Right forelimb (tissue), 1 donor: ENCODE measurements at regions not wholly inside any gene's neighbourhood (a gene's known extent, or its start where the extent isn't known, plus 50 kb on each side); places are given as distances from the start of the nearest gene placed in this dataset.
A peak's percentile ranks its signal among the peaks of the same experiment; 100 is the strongest.
"Not testable (repeated sequence)": the region's sequence is repeated elsewhere in the genome, so short reads cannot be mapped to it uniquely, and the experiment has no call there.

ENCODE experiments used
- DNase-seq: peaks from one replicate; pipeline ENCODE4 v3.0.0-alpha.2; 2018

DNA sequence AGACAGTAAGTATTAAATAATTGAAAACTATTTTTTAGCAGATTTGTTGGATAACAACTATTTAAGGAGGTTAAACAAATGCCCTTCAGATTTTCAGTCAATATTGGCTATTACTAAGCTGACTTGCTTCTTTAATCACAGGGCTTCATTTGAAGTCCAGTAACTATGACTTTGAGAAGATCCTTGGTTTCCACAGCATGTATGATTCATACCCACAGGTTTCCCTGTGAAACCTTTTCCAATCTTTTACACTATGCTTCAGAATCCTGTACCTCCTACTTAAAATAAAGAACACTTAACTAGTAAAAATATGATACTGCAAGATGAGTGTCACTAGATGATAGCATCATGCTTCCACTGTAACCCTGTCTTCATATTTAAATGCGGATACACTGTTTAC, 211.9 kb downstream of the SPATA31A1 start:
- not testable (repeated sequence) for DNase-seq

DNA sequence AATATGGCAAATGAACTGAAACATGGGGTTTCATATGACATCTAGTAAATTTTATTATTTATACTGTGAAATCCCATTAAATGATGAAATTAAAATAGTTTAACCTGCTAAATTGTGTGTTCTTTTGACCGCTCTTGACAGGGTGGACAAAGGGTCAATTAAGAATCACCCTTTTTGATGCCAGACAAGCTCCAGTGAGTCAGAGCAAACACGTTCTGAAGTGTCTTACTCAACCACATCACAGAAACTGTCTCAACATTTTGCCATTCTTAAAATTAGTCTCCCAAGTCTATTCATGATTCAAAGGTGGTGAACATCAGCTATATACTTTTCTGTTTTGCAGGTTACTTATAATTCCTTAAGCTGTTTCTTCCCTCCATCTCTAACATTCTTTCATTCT, 213.4 kb downstream of the SPATA31A1 start:
- DNase-seq: not testable (repeated sequence)

DNA sequence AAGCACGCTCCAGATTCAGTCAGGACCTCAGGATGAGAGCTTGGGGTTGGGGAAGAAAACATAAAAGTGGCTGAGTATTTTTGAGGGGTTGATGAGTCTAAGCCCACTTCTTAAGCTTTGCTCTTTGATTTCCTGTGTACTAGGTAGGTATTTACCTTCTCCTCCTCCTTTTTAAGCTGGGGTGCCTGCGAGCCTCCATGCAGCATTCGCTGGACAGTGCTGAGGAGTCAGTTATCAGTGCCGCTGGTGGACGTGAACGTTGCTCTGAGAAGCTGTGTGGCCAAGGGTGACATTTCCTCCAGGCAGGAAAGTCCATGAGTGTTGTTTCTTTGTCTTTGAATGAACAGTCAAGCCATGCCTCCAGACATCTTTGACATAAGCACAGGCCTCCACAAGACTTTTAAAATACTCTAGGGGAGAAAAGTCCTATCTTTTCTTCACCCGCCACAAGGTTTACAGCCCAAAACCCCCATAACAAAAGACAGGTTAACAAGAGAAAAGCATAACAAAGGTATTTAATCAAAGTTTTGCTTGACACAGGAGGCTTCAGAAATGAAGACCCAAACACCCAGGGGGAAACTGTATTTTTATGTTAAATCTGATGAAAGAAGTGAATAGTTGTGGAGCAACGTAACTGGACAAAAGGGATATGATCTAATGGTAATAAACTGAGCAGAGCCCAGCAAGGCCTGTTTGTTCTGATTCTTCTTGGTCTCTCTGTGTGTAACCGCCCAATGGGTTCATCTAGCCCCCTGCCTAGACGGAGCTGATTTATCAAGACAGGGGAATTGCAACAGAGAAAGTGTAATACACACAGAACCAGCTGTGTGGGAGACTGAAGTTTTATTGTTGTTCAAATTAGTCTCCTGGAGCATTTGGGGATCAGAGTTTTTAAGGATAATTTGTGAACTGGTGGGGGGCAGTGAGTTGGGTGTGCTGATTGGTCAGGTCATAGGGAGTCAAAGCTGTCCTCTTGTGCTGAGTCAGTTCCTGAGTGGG, 217.9 kb downstream of the SPATA31A1 start:
- DNase-seq: not testable (repeated sequence)

DNA sequence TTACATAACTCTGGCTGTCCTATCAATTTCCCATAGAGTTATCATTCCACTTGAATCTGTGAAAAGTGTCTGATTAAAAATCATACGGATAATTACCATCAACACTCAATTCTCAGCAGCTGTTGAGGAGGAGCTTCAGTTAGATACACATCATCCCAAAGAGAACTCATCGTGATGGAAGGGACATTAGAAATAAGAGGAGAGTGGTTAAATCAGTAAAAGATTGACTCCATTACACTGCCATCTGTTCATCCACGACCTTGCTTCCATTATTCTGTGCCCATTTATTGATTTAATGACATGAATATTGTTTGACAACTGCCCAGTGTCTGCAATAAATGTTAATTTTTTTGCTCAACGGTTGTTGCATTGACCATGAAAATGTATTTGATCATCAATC, 223.5 kb downstream of the SPATA31A1 start:
- DNase-seq: not testable (repeated sequence)

DNA sequence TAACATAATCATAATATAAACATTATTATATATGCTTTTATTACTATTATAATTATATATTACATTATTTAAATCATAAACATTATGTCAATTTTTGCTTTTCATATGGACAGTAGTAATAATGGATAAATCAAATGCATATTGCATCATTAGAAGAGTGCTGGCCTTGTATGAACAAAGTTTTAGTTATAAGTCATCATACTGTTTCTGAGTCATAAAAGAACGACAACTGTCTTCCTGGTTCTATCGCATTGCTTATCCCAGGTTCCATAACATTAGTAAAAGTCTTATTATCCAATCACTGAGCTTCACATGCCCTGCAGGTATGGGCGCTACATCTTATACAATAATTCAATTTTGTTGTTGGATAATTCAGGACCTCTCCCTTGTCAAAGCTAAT, 225.8 kb downstream of the SPATA31A1 start:
- DNase-seq: not testable (repeated sequence)

DNA sequence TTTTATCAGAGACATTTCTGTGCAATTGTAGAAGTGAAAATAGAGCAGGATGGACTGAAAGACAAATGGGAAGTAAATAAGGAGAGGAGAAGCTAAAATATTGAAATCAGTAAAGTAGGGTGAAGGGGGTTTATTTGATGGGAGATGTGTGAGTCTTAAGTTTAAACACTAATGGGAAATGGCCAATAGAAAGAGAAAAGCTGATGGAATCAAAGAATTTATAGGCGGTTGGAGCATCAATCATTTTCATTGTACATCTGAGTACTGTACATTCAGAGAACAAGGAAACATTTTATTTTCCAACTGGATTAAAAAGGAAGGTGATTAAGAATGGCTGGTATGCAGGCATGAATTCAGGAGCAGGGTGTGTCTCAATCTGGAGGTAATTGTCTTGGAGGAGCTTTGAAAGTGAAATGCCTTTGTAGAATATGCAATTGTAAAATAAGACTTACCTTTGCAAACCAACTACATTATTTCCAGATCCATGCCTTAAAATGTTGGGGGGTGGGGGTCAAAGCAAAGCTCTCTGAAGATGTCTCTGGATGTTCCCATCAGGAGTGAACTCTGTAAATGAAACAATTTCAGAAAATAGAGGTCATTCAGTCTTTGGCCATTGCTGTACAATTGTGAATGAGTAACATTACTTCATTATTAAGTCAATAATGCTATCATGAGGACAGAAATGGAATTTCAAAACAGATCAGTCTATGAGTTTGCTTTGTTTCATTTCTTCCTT, 227.4 kb downstream of the SPATA31A1 start:
- not testable (repeated sequence) for DNase-seq

DNA sequence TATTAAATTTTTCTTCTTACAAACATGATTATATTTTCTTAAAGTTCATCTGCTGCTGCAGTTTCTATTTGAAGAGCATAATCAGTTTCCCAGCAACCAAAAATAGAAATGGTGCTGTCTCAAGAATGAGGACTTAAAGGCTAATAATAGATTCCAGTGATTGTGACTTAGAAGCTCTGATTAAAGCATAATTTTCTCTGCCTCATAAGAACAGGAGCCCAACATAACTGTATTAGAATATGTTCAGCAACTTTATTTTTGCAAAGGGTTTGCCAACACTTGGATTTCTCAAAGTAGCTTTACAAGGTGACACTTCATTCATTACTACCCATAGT, 227.9 kb downstream of the SPATA31A1 start:
- DNase-seq: not testable (repeated sequence)

DNA sequence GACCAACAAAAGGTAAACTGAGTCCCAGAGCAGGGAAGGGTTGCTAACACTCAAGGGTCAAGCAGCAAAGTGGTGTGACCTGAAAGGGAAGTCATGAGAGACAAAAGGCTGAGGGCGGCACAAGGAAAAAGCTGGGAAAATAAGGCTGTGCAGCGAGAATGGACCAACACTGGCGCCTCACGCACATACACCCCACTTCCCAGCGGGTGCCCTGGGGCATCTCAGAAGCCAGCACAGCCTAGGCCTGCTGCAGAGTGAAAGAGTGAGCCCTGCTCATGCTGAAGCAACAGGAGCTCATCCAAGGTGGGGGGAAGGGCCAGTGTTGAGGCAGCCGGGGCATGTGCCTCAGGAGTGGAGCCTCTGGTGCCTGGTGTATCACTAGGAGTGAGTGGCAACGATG, 229.8 kb downstream of the SPATA31A1 start:
- DNase-seq: not testable (repeated sequence)

DNA sequence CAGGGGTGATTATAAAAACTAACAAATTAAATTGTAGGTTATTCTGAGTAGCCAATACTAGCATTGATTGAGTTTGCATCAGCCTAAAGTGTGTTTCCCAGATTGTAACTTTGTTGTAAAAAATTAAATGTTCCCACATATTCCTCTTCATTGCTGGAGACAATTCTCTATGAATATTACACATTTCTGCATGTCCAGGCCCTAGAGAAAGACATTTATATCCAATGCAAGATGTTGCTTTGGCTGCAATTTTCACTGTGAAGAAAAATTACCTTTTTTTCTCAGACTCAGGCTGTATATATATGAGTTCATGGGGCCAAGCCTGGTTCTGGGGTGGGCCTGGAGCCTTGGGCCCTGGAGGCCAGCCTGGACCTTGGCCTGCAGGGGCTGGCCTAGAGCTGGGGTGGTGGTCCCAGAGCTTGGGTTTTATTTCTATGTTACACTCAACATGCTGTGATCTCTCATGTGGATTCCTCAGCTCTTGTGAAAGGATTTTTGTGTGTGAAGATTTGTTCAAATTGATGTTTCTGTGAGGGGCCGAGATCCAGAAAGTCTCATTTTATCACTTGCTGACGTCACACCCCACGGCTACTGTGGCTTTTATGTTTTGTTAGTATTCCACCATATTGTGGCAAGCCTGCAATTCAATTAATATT, 232.5 kb downstream of the SPATA31A1 start:
- no peak for DNase-seq

DNA sequence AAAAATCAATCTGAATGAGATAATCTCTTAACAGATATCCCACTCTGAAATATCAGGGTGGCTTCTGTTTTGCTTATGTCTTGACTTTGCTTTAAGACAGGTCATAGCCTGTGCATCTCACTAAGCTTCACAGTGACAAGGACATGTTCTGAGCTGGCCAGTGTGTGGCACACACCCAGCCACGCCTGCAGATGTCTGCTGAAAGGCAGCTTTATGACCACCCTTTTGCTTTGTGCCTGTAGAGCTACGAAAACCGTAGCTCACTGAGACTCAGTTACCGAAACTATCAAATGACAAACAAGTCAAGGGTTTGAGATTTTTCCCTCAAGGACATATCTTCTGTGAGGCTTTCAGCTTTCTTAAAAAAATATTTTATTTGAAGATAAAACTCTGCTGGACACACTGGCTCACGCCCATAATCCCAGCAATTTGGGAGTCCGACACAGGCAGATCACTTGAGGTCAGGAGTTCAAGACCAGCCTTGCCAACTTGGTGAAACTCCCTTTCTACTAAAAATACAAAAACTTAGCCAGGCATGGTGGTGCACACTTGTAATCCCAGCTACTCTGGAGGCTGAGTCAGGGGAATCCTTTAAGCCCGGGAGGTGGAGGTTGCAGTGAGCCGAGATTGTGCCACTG, 233.2 kb downstream of the SPATA31A1 start:
- peak; percentile 34 for DNase-seq

DNA sequence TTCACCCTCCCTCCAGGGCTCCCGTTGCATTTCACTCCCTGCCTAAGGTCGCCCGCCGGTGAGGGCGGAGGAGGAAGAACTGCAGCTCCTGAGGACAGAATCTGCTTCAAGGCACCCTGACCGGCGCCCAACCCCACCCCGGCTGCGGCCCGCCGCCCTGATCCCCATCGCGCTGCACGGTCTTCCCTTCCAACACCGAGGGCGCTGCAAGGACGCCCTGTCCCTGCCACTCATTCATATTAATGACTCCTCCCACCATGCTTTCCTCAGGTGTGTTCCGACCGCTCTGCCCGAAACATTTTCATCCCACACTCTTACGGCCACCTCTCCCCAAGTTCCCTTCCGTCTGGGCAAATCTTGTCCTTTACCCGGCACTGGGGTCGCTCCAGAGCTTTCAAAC, 248.6 kb downstream of the SPATA31A1 start:
- not testable (repeated sequence) for DNase-seq

DNA sequence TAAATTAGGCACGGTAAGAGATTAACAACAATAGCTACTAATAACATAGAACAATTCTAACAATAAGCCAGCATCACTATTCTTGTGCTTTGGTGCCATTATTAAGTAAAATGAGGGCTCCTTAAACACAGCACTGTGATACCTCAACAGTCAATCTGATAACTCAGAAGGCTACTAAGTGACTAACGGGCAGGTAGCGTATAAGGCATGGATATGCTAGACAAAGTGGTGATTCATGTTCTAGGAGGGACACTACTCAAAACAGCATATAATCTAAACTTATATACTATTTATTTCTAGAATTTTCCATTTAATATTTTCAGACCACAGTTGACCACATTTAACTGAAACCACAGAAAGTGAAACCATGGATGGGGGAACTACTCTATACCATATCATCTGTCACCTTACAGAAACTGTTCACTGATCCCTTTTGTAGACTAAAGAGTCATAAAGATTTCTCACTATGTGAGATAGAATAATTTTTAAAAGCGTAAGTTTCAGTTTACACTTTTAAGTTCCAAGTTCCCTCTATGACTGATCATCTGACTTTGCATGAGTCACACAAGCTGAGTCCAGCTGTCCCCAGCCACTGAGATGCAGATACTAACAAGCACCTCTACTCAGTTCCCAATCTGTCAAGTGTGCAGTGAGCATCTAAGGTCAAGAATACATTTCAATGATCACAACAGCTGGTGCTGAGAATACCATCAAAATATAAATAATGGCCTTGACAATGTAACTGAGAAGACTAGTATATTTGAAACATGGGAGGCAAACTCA, 256.2 kb downstream of the SPATA31A1 start:
- DNase-seq: not testable (repeated sequence)

DNA sequence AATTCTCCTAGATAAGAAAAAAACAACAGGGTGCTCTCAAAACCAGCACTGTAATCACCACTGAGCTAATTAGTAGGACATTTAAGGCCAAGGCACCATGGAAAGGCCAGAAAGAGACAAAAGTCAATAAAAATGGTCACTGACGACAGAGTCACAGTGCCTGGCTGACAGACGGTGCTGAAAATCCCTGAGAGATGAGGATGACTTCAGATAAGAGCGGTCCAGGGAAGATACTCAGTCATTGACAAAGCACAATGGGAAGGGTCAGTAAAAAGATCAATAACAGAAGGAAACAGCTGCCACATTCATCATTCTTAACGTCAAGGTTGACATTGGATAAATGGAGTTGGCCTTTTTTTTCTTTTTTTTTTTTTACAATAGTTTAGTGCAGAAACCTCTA, 261.0 kb downstream of the SPATA31A1 start:
- not testable (repeated sequence) for DNase-seq

DNA sequence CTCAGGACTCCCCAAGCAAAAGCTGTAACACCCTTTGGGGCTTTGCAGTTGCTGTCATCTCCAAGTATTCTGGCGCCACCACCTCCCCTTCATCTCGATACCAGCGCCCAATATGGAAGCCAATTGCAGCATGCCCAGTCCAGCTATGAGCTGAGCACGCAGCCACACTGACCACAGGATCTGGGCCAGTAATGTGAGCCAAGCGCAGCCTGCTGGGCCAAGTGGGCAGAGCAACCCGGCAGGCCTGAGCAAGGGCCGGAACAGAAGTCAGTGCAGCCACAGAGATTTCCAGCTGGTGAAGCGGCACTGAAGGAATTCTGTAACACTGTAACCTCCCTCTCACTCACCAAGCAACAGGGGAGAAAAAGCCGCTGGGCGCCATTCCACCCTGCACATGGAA, 268.6 kb downstream of the SPATA31A1 start:
- DNase-seq: not testable (repeated sequence)

DNA sequence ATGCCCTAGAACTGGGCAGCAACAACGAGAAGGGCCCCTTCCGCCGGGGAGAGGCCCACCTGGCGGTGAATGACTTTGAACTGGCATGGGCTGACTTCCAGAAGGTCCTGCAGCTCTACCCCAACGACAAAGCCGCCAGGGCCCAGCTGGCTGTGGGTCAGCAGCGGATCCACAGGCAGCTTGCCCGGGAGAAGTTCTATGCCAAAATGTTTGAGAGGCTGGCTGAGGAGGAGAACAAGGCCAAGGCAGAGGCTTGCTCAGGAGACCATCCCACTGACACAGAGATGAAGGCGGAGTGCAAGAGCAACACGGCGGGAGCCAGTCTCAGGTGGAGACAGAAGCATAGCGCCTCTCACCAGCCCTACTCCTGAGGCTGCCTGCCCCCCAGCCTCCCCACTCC, 276.6 kb downstream of the SPATA31A1 start:
- not testable (repeated sequence) for DNase-seq

DNA sequence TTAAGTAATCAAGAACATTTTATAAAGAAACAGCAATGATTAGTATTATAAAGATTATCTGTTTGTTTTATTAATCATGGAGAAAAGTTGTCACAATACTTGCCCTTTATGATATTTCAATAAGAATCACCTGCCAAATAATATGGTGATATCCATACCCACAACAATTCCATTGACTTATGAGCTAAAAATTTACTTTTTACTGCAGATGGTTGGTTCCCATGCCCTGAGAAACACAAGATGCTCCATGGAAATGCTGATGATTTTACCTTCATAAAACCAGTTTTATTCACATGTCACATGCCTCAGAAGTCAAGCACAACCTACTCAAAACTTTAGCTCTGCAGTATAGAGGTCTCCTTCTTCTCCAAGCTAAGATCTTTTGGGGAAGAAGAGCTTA, 293.6 kb downstream of the SPATA31A1 start:
- not testable (repeated sequence) for DNase-seq

DNA sequence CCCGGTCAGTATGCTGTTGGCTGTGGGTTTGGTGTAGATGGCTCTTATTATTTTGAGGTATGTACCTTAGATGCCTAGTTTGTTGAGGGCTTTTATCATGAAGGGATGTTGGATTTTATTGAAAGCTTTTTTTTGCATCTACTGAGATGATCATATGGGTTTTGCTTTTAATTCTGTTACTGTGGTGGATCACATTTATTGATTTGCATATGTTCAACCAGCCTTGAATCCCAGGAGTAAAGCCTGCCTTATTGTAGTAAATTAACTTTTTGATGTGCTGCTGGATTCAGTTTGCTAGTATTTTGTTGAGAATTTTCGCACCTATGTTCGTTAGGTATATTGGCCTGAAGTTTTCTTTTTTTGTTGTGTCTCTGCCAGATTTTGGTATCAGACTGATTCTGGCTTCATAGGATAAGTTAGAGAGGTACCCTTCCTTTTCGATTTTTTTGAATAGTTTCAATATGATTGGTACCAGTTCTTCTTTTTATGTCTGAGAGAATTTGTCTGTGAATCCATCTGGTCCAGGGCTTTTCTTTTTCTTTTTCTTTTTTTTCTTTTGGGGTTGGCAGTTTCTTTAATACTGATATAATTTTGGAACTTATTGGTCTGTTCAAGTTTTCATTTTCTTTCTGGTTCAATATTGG, 301.6 kb downstream of the SPATA31A1 start:
- DNase-seq: not testable (repeated sequence)

DNA sequence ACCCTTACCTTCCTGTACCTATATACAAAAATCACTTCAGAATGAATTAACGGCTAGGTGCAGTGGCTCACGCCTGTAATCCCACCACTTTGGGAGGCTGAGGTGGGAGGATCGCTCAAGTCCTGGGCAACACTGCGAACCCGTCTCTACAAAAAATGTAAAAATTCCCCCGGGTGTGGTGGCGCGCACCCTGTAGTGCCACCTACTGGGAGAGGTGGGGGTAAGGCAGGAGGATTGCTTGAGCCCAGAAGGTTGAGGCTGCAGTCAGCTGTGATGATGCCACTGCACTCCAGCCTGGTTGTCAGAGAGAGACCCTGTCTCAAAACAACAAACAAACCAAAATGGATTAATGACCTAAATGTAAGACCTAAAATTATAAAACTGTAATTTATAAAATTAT, 307.6 kb downstream of the SPATA31A1 start:
- not testable (repeated sequence) for DNase-seq

DNA sequence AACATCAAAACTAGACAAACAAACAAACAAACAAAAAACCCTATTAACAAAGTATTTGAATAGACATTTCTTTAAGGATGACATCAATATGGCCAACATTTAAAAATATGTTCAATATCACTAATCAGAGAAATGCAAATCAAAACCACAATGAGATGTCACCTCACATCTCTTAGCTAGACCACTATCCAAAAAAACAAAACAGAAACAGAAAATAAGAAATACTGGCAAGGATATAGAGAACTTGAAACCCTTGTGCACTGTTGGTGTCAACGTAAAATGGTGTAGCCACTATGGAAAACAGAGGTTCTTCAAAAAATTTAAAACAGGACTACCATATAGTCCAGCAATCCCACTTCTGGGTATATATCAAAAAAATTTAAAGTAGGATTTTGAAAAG, 308.2 kb downstream of the SPATA31A1 start:
- DNase-seq: not testable (repeated sequence)

DNA sequence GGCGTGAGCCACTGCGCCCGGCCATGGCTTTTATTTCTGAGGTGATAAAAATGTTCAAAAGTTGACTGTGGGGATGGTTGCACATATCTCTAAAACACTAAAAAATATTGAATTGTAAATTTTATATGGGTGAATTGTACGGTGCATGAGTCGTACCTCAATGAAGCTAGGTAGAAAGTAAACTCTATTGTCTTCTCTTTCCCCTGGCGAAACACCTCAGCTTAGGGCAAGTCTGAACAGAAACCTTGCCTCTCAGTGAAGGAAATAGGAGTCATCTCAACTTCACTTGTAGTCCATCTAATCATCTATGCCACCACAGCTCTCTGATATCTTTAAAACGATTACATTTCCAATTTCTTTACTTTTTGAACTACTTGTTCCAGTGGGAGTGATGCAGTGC, 309.6 kb downstream of the SPATA31A1 start:
- DNase-seq: not testable (repeated sequence)
